ENCODE measurements at regions not wholly inside any gene's neighbourhood (a gene's known extent, or its start where the extent isn't known, plus 50 kb on each side); places are given as distances from the start of the nearest gene placed in this dataset.

- Histone ChIP-seq H4K20me1 (ENCODE audit: insufficient read depth) (no peaks in the 10 kb centered on the region), H3K79me2 (replicated peaks; ENCODE audit: insufficient read depth, low read length) (no peaks in the 10 kb centered on the region), H3K4me2 (ENCODE audit: low read length) (no peak overlapping the region), H3K27me3 (ENCODE audit: insufficient read depth, low read depth, low read length) (no peaks in the 10 kb centered on the region), H3K4me3 (ENCODE audit: low read length) (no peak overlapping the region), H3K36me3 (ENCODE audit: insufficient read depth, low read length) (no peaks in the 10 kb centered on the region), H3F3A (ENCODE audit: insufficient read depth, low read length, poor library complexity, severe bottlenecking) (no peaks in the 10 kb centered on the region), H2AFZ (ENCODE audit: low read depth, low read length) (no peak overlapping the region), H3K9me3 (ENCODE audit: low read length) (no peaks in the 10 kb centered on the region), H3K27ac (ENCODE audit: low read length) (no peak overlapping the region), H3K9ac (ENCODE audit: low read length) (no peak overlapping the region), H3K9me2 (ENCODE audit: insufficient read depth, low read length) (no peaks in the 10 kb centered on the region)
- TF ChIP-seq POLR2AphosphoS5 (IDR thresholded peaks at IDR 0.05) (no peak), SMC3 (conservative IDR thresholded peaks at IDR 0.05; ENCODE audit: poor library complexity) (no peak)
These were observed 71.5 kb upstream of the IGLL5 start for GRCh38 chr22:22816171-22816514.

GRCh38 chr22:22816766-22817410 lies 70.7 kb upstream of the IGLL5 start:
- Histone ChIP-seq H3K9ac (ENCODE audit: low read length) (no peak overlapping the region), H3K4me2 (ENCODE audit: low read length) (no peak overlapping the region), H3K79me2 (replicated peaks; ENCODE audit: insufficient read depth, low read length) (no peaks in the 10 kb centered on the region), H3K4me3 (ENCODE audit: low read length) (no peak overlapping the region), H3F3A (ENCODE audit: insufficient read depth, low read length, poor library complexity, severe bottlenecking) (no peaks in the 10 kb centered on the region), H3K36me3 (ENCODE audit: insufficient read depth, low read length) (no peaks in the 10 kb centered on the region), H3K9me3 (ENCODE audit: low read length) (no peaks in the 10 kb centered on the region), H4K20me1 (ENCODE audit: insufficient read depth) (no peaks in the 10 kb centered on the region), H3K27me3 (ENCODE audit: insufficient read depth, low read depth, low read length) (no peaks in the 10 kb centered on the region), H2AFZ (ENCODE audit: low read depth, low read length) (no peak overlapping the region), H3K27ac (ENCODE audit: low read length) (no peak overlapping the region), H3K9me2 (ENCODE audit: insufficient read depth, low read length) (no peaks in the 10 kb centered on the region)
- TF ChIP-seq SMC3 (conservative IDR thresholded peaks at IDR 0.05; ENCODE audit: poor library complexity) (no peak), REST (IDR thresholded peaks at IDR 0.05; ENCODE audit: borderline replicate concordance) (no peak), RAD21 (conservative IDR thresholded peaks at IDR 0.05) (no peak), EZH2 (IDR thresholded peaks at IDR 0.05; ENCODE audit: borderline replicate concordance, insufficient read depth, low read length, poor library complexity, severe bottlenecking) (no peak)

GRCh38 chr22:22817468-22818201 lies 70.0 kb upstream of the IGLL5 start:
- Histone ChIP-seq H3F3A (ENCODE audit: insufficient read depth, low read length, poor library complexity, severe bottlenecking) (no peaks in the 10 kb centered on the region), H3K4me3 (ENCODE audit: low read length) (no peak overlapping the region), H3K27ac (ENCODE audit: low read length) (no peak overlapping the region), H3K9ac (ENCODE audit: low read length) (no peak overlapping the region), H3K4me2 (ENCODE audit: low read length) (no peak overlapping the region), H3K79me2 (replicated peaks; ENCODE audit: insufficient read depth, low read length) (no peaks in the 10 kb centered on the region), H3K9me3 (ENCODE audit: low read length) (no peaks in the 10 kb centered on the region), H2AFZ (ENCODE audit: low read depth, low read length) (no peak overlapping the region), H3K36me3 (ENCODE audit: insufficient read depth, low read length) (no peaks in the 10 kb centered on the region), H4K20me1 (ENCODE audit: insufficient read depth) (no peaks in the 10 kb centered on the region), H3K9me2 (ENCODE audit: insufficient read depth, low read length) (no peaks in the 10 kb centered on the region), H3K27me3 (ENCODE audit: insufficient read depth, low read depth, low read length) (no peaks in the 10 kb centered on the region)
- no peak for TF ChIP-seq MXI1 (conservative IDR thresholded peaks at IDR 0.05; ENCODE audit: poor library complexity, severe bottlenecking)
- no peak for TF ChIP-seq CTCF (IDR thresholded peaks at IDR 0.05; ENCODE audit: poor library complexity, severe bottlenecking)
- TF ChIP-seq EP300 (conservative IDR thresholded peaks at IDR 0.05; ENCODE audit: poor library complexity, severe bottlenecking) = no peak
- TF ChIP-seq SMC3 (conservative IDR thresholded peaks at IDR 0.05; ENCODE audit: poor library complexity) = no peak
- TF ChIP-seq REST (IDR thresholded peaks at IDR 0.05; ENCODE audit: borderline replicate concordance) = no peak
- no peak for TF ChIP-seq EZH2 (IDR thresholded peaks at IDR 0.05; ENCODE audit: borderline replicate concordance, insufficient read depth, low read length, poor library complexity, severe bottlenecking)
- TF ChIP-seq TAF1 (IDR thresholded peaks at IDR 0.05; ENCODE audit: low read depth) = no peak
- no peak for TF ChIP-seq RAD21 (conservative IDR thresholded peaks at IDR 0.05)
- no peak for TF ChIP-seq POLR2AphosphoS5 (IDR thresholded peaks at IDR 0.05)

Measured in neural cell (in vitro differentiated cells).